Activated T-cell treated with anti-CD3 and anti-CD28 coated beads for 4 hours (primary cell): ENCODE measurements at regions not wholly inside any gene's neighbourhood (a gene's known extent, or its start where the extent isn't known, plus 50 kb on each side); places are given as distances from the start of the nearest gene placed in this dataset.
"Not testable (repeated sequence)": the region's sequence is repeated elsewhere in the genome, so short reads cannot be mapped to it uniquely, and the experiment has no call there.

ENCODE experiments used
- DNase-seq: peaks from one replicate; pipeline ENCODE4 v3.0.0-alpha.2; 2020

GRCh38 chr5:82596451-82596850 is 318.3 kb upstream of the RPS23 start:
- no peak for DNase-seq

GRCh38 chr5:82595113-82595512 is 317.0 kb upstream of the RPS23 start:
- DNase-seq, result no peak

DNA sequence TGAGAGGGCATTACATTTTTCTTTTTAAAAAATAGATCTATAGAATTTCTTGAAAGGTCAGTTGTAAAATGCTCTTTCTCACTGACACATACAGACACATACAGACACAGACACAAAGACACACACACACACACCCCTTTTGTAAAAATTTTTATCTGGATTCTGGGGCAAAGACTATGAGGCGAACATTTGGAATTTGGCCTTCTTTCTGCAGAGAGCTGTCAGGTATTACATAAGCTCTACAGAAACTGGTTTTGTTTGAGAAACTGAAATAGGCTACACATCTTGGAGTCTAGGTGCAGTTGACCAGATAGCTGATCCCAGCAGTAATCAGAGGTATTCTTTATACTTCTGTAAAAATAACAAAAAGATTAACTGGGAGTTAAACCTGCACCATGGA is 315.9 kb upstream of the RPS23 start:
- DNase-seq, result no peak

DNA sequence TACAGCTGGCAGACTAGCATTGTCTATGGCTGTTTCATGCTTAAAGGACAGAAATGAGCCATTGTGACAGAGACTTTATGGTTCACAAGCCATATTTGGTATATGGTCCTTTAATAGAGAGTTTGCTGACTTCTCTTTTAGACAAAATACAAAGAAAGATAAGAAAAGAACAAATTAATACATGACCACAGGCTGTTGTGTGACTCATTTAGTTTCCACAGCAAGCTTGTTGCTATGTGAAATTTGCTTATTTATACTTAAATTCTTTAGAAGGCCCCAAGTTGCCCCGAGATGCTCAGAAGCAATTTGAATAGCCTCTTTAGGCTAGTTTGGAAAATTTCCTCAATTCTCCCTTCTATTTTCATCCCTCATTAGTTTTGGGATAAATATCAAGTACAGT is 315.3 kb upstream of the RPS23 start:
- no peak for DNase-seq

DNA sequence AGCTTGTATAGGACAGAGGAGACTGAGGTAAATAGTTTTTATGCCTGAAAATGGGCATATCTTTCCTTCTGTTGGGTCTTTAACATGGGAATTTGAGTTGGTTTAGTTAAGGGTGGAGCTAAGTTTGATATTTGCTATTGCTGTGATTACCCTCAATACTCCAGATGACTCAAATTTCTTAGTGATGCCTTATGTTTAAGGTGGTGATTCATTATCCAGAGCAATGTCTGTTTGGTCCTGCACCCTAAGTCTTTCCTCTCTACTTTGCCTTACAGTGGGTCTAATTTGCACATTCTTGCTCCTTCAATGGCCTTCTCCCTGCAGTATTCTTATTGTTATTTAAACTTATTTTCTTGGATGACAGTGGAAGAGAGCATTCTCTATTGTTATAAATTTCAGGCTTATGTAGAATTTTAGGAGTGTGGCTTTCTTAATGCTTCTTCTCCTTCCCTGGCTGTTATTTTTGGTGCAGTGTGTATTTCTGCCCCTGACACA is 312.9 kb upstream of the RPS23 start:
- no peak for DNase-seq

GRCh38 chr5:82590112-82590511 is 312.0 kb upstream of the RPS23 start:
- no peak for DNase-seq

GRCh38 chr5:82586661-82587310 is 308.6 kb upstream of the RPS23 start:
- DNase-seq, result no peak

- DNase-seq, result no peak
Observed at GRCh38 chr5:82586181-82586580, 308.0 kb upstream of the RPS23 start.

GRCh38 chr5:82584631-82585030 is 306.5 kb upstream of the RPS23 start:
- DNase-seq, result no peak

- DNase-seq, result not testable (repeated sequence)
Observed at GRCh38 chr5:82583331-82583730, 305.2 kb upstream of the RPS23 start.

DNA sequence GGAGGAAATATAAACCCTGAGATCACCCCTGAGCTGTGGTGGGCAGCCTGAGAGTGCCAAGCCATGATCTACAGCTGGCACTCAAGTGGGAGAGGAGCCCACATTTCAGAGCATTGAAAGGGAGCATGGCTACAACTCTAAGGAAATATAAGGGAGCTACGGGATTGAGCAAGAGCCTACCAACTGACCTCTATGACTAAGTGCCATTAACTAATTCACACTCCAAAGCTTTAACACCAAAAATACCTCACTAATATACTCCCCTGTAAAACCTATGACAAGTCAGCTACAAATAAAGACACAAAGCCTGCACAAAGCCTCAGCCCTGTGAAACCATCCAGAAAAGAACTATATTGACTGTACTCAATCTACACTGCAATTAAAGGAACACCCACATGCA is 286.8 kb upstream of the RPS23 start:
- DNase-seq, result no peak

DNA sequence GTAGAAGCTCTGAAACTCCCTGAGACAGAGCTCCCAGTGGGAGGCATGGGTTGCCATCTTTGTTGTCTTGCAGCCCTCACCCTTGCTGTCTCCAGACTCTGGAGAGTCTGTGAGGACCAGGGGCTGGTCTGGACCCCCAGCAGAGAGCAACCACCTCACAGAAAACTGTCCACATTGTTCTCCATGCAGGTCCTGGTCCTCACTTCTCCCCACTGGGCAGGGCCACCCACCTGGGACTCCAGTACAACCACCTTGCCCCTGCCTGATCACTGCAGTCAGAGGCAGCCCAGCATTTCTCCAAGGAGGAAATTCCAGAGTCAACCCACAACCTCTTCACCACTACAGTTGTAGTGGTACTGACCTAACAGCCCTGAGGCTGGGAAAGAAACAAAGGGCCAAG is 285.6 kb upstream of the RPS23 start:
- no peak for DNase-seq

- no peak for DNase-seq
Observed at GRCh38 chr5:82562696-82563240, 284.6 kb upstream of the RPS23 start.

DNA sequence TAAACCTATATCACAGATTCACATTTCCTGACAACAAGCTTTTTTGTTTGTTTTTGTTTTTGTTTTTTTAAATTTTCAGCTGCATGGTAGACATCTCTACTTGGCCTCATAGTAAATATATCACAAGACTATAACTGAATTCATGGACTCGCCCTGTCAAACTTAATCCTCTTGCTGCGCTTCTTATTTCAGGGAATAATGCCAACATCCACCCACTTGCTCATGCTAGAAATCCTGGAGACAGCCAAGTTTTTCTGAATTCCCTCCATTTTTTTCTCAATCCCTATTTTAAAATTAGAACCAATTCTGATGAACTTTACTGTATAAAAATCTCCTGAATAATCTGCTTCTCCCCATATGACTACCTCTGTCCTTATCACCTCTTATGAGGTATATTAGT is 283.6 kb upstream of the RPS23 start:
- DNase-seq, result no peak

- no peak for DNase-seq
Observed at GRCh38 chr5:82560969-82561368, 282.8 kb upstream of the RPS23 start.

- DNase-seq, result no peak
Observed at GRCh38 chr5:82560561-82560960, 282.4 kb upstream of the RPS23 start.

- no peak for DNase-seq
Observed at GRCh38 chr5:82551840-82552385, 273.8 kb upstream of the RPS23 start.

DNA sequence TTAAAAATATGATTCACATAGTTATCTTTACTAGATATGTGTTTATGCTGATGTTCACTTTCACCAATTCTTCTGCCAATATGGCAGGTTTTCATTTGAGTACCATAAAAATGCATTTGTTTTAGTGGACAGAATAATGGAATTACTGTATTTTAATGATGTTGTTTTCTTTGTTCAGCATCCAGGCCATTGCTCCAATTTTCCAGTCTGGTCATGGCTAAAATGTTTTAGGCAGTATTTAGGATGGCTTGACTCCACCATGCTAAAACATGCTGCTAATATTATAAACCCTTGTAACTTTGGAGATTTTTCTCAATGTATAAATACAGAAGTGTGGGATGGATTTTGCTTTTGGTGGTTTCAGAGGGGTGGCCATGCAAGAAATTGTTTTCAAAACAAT is 273.0 kb upstream of the RPS23 start:
- no peak for DNase-seq

GRCh38 chr5:82549263-82549662 is 271.1 kb upstream of the RPS23 start:
- no peak for DNase-seq

GRCh38 chr5:82544004-82544403 is 265.9 kb upstream of the RPS23 start:
- no peak for DNase-seq

DNA sequence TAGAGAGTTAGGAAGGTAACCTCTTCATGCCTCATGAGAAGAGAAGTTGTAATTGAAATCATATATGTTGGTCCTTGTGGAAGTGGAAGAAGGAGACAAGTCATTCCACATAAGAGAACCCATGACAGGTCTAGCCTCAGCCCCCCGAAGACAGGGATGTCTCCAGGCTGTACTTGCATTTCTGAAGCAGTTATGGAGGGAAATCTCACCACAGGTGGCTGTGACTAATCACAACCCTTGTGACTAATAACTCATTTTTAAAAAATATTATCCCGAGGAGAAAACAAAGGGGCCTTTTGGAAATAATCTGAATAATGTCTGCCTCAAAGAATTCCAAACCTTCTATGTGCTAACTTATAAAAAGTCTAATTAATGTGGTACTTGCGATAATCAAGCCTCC is 262.1 kb upstream of the RPS23 start:
- no peak for DNase-seq

DNA sequence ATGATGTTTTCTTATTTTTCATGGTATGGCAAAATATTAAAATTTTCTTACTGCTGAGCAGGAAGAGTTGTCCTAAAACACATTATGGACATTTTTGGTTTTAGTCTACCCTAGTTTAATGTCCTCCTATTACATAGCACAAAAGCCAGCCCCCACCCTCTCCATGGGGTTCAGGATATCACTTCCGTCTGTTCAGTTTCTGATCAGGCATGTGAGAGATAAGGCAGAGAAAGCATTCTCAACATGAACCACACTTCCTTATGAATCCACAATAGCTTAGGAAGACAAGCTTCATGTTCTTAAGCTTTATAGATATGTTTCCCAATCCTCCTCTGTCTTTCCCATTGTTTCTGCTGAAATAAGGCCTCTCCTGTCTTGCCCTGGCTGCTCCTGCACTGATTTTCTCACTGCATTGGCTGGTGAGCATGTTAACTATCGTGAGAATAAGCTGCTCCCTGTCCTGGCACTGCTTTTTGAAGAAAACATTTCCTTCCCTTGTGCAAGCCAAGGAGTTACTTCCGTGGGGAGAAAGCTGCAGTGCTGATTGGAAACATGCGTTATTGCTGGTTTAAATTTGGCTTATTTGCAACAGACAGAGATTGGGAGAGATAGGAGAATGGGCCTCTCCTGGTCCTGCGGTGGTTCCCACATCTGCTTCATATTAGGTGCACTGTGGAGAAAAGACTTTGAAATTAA is 260.3 kb upstream of the RPS23 start:
- no peak for DNase-seq

GRCh38 chr5:82537687-82538306 is 259.6 kb upstream of the RPS23 start:
- DNase-seq, result no peak

DNA sequence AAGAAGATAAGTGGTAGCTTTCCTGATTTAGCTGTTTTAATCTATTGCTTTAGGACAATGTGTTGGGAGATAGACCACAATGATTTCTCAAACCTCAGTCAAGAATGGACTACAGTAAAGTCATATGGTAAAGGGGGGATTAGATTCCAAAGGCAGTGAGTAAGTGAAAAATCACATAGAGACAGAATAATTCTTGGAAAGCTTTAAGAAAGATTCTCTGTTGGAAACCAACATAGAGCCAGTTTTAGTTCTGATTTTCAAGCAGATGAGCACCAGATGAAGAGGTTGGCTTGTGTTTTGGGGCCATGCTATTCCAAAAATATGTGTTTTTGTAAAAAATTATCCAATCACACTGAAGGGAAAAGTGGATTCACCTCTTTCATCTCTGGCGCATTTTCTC is 256.8 kb upstream of the RPS23 start:
- DNase-seq, result no peak
